ES-I3 (cell line): ENCODE measurements at regions not wholly inside any gene's neighbourhood (a gene's known extent, or its start where the extent isn't known, plus 50 kb on each side); places are given as distances from the start of the nearest gene placed in this dataset.

ENCODE experiments used
- H3K36me3 ChIP-seq: 2 replicates; pipeline ENCODE4 v1.6.1; 2013; ENCODE audit warnings: mild to moderate bottlenecking, low read length, control low read depth, moderate library complexity; ENCODE audit not compliant: insufficient read depth
- H3K4me1 ChIP-seq: 2 replicates; pipeline ENCODE4 v1.6.1; 2013; ENCODE audit warnings: mild to moderate bottlenecking, control low read depth, low read length; ENCODE audit not compliant: insufficient read depth
- H3K9ac ChIP-seq: 2 replicates; pipeline ENCODE4 v1.6.1; 2013; ENCODE audit warnings: low read depth, mild to moderate bottlenecking, low read length, moderate library complexity
- H3K9me3 ChIP-seq: 2 replicates; pipeline ENCODE4 v1.6.1; 2013; ENCODE audit warnings: mild to moderate bottlenecking, low read length, moderate library complexity; ENCODE audit not compliant: control insufficient read depth, insufficient read depth

- H3K9ac ChIP-seq: no peak overlapping the region
- peaks cover 5% of the 10 kb centered on the region; the same call in 1 of the 2 replicates for H3K4me1 ChIP-seq
- no peaks in the 10 kb centered on the region for H3K9me3 ChIP-seq
- no peaks in the 10 kb centered on the region for H3K36me3 ChIP-seq
These were observed 717.4 kb downstream of the GALR1 start for GRCh38 chr18:77967071-77967470.

GRCh38 chr18:77967791-77968190 lies 718.1 kb downstream of the GALR1 start:
- H3K9me3 ChIP-seq: no peaks in the 10 kb centered on the region
- H3K4me1 ChIP-seq: peaks cover 5% of the 10 kb centered on the region; the same call in 1 of the 2 replicates
- no peak overlapping the region for H3K9ac ChIP-seq
- no peaks in the 10 kb centered on the region for H3K36me3 ChIP-seq

GRCh38 chr18:77969972-77970371 lies 720.3 kb downstream of the GALR1 start:
- Histone ChIP-seq H3K9ac (no peak overlapping the region), H3K9me3 (no peaks in the 10 kb centered on the region), H3K4me1 (peaks cover 5% of the 10 kb centered on the region; the same call in 1 of the 2 replicates), H3K36me3 (no peaks in the 10 kb centered on the region)

- H3K9me3 ChIP-seq: no peaks in the 10 kb centered on the region
- H3K4me1 ChIP-seq: peaks cover 5% of the 10 kb centered on the region; the same call in 1 of the 2 replicates
- H3K9ac ChIP-seq: no peak overlapping the region
- no peaks in the 10 kb centered on the region for H3K36me3 ChIP-seq
These were observed 721.2 kb downstream of the GALR1 start for GRCh38 chr18:77970814-77971213.

- no peaks in the 10 kb centered on the region for H3K9me3 ChIP-seq
- no peaks in the 10 kb centered on the region for H3K36me3 ChIP-seq
- H3K9ac ChIP-seq: no peak overlapping the region
- peaks cover 5% of the 10 kb centered on the region; the same call in 1 of the 2 replicates for H3K4me1 ChIP-seq
These were observed 724.1 kb downstream of the GALR1 start for GRCh38 chr18:77973745-77974144.

- Histone ChIP-seq H3K9ac (no peak overlapping the region), H3K4me1 (peaks cover 5% of the 10 kb centered on the region; the same call in 1 of the 2 replicates), H3K36me3 (no peaks in the 10 kb centered on the region), H3K9me3 (no peaks in the 10 kb centered on the region)
These were observed 724.7 kb downstream of the GALR1 start for GRCh38 chr18:77974329-77974728.

- no peaks in the 10 kb centered on the region for H3K4me1 ChIP-seq
- no peaks in the 10 kb centered on the region for H3K9me3 ChIP-seq
- H3K36me3 ChIP-seq: no peaks in the 10 kb centered on the region
- no peak overlapping the region for H3K9ac ChIP-seq
These were observed 727.7 kb downstream of the GALR1 start for GRCh38 chr18:77977331-77977730.

GRCh38 chr18:77980275-77980674 lies 730.6 kb downstream of the GALR1 start:
- H3K9me3 ChIP-seq: no peaks in the 10 kb centered on the region
- H3K9ac ChIP-seq: no peak overlapping the region
- H3K36me3 ChIP-seq: no peaks in the 10 kb centered on the region
- no peaks in the 10 kb centered on the region for H3K4me1 ChIP-seq

GRCh38 chr18:77981874-77982273 lies 732.2 kb downstream of the GALR1 start:
- Histone ChIP-seq H3K36me3 (no peaks in the 10 kb centered on the region), H3K9me3 (no peaks in the 10 kb centered on the region), H3K9ac (no peak overlapping the region), H3K4me1 (no peaks in the 10 kb centered on the region)

GRCh38 chr18:77983270-77983669 lies 733.6 kb downstream of the GALR1 start:
- Histone ChIP-seq H3K36me3 (no peaks in the 10 kb centered on the region), H3K4me1 (no peaks in the 10 kb centered on the region), H3K9me3 (no peaks in the 10 kb centered on the region), H3K9ac (no peak overlapping the region)

GRCh38 chr18:77984178-77984577 lies 734.5 kb downstream of the GALR1 start:
- Histone ChIP-seq H3K36me3 (no peaks in the 10 kb centered on the region), H3K9me3 (no peaks in the 10 kb centered on the region), H3K9ac (no peak overlapping the region)

GRCh38 chr18:77984833-77985232 lies 735.2 kb downstream of the GALR1 start:
- no peaks in the 10 kb centered on the region for H3K36me3 ChIP-seq
- H3K9ac ChIP-seq: no peak overlapping the region
- no peaks in the 10 kb centered on the region for H3K9me3 ChIP-seq
- H3K4me1 ChIP-seq: no peaks in the 10 kb centered on the region

More at GRCh38 chr18:77984178-77984577, 734.5 kb downstream of the GALR1 start:
- no peaks in the 10 kb centered on the region for H3K4me1 ChIP-seq

GRCh38 chr18:77985526-77986281 lies 736.1 kb downstream of the GALR1 start:
- Histone ChIP-seq H3K36me3 (no peaks in the 10 kb centered on the region), H3K9ac (no peak overlapping the region), H3K4me1 (no peaks in the 10 kb centered on the region), H3K9me3 (no peaks in the 10 kb centered on the region)

GRCh38 chr18:77990131-77990530 lies 740.5 kb downstream of the GALR1 start:
- H3K4me1 ChIP-seq: no peaks in the 10 kb centered on the region
- no peak overlapping the region for H3K9ac ChIP-seq
- H3K36me3 ChIP-seq: no peaks in the 10 kb centered on the region
- no peaks in the 10 kb centered on the region for H3K9me3 ChIP-seq

GRCh38 chr18:77990901-77991300 lies 741.3 kb downstream of the GALR1 start:
- no peaks in the 10 kb centered on the region for H3K36me3 ChIP-seq
- no peaks in the 10 kb centered on the region for H3K4me1 ChIP-seq
- H3K9ac ChIP-seq: no peak overlapping the region
- H3K9me3 ChIP-seq: no peaks in the 10 kb centered on the region
